ENCODE measurements at regions not wholly inside any gene's neighbourhood (a gene's known extent, or its start where the extent isn't known, plus 50 kb on each side); places are given as distances from the start of the nearest gene placed in this dataset.

- no peaks in the 10 kb centered on the region for H3K27me3 ChIP-seq (ENCODE audit: insufficient read depth, low read length, poor library complexity, severe bottlenecking)
- no peaks in the 10 kb centered on the region for H3K36me3 ChIP-seq (ENCODE audit: insufficient read depth, low read length)
- no peaks in the 10 kb centered on the region for H3K4me1 ChIP-seq (ENCODE audit: insufficient read depth, low read length, poor library complexity, severe bottlenecking)
- H2AFZ ChIP-seq (ENCODE audit: low read length), result no peak overlapping the region
- no peaks in the 10 kb centered on the region for H3K9me2 ChIP-seq (replicated peaks; ENCODE audit: low read depth, low read length)
- H3K4me2 ChIP-seq (ENCODE audit: low read depth, low read length, poor library complexity, severe bottlenecking), result no peak overlapping the region
- no peaks in the 10 kb centered on the region for H4K20me1 ChIP-seq (ENCODE audit: insufficient read depth, low read length, poor library complexity, severe bottlenecking)
- TF ChIP-seq CTCF (conservative IDR thresholded peaks at IDR 0.05; ENCODE audit: low read length) (no peak), EZH2phosphoT487 (IDR thresholded peaks at IDR 0.05; ENCODE audit: borderline replicate concordance) (no peak)
- no peaks in the 10 kb centered on the region for H3K9me3 ChIP-seq (ENCODE audit: insufficient read depth, low read depth, low read length)
- no peak overlapping the region for H3K9ac ChIP-seq (ENCODE audit: low read depth, low read length, poor library complexity, severe bottlenecking)
- H3K4me3 ChIP-seq (ENCODE audit: low read length, poor library complexity, severe bottlenecking), result no peak overlapping the region
- H3F3A ChIP-seq (ENCODE audit: low read depth), result no peaks in the 10 kb centered on the region
- H3K79me2 ChIP-seq (ENCODE audit: insufficient read depth, low read length), result no peaks in the 10 kb centered on the region
Measured at GRCh38 chr9:124124729-124125650, 113.4 kb downstream of the LHX2 start.

- Histone ChIP-seq H3K79me2 (ENCODE audit: insufficient read depth, low read length) (no peaks in the 10 kb centered on the region), H3F3A (ENCODE audit: low read depth) (no peaks in the 10 kb centered on the region), H2AFZ (ENCODE audit: low read length) (no peak overlapping the region), H3K4me1 (ENCODE audit: insufficient read depth, low read length, poor library complexity, severe bottlenecking) (no peaks in the 10 kb centered on the region), H3K9me3 (ENCODE audit: insufficient read depth, low read depth, low read length) (no peaks in the 10 kb centered on the region), H3K9me2 (replicated peaks; ENCODE audit: low read depth, low read length) (no peaks in the 10 kb centered on the region), H3K9ac (ENCODE audit: low read depth, low read length, poor library complexity, severe bottlenecking) (no peak overlapping the region), H3K36me3 (ENCODE audit: insufficient read depth, low read length) (no peaks in the 10 kb centered on the region), H3K4me2 (ENCODE audit: low read depth, low read length, poor library complexity, severe bottlenecking) (no peak overlapping the region), H3K27me3 (ENCODE audit: insufficient read depth, low read length, poor library complexity, severe bottlenecking) (no peaks in the 10 kb centered on the region), H4K20me1 (ENCODE audit: insufficient read depth, low read length, poor library complexity, severe bottlenecking) (no peaks in the 10 kb centered on the region), H3K4me3 (ENCODE audit: low read length, poor library complexity, severe bottlenecking) (no peak overlapping the region)
- TF ChIP-seq EZH2phosphoT487 (IDR thresholded peaks at IDR 0.05; ENCODE audit: borderline replicate concordance) (no peak), CTCF (conservative IDR thresholded peaks at IDR 0.05; ENCODE audit: low read length) (no peak)
Measured at GRCh38 chr9:124125651-124125977, 114.0 kb downstream of the LHX2 start.

- H3K9me3 ChIP-seq (ENCODE audit: insufficient read depth, low read depth, low read length), result no peaks in the 10 kb centered on the region
- TF ChIP-seq CTCF (conservative IDR thresholded peaks at IDR 0.05; ENCODE audit: low read length) (peak; percentile 98), EZH2phosphoT487 (IDR thresholded peaks at IDR 0.05; ENCODE audit: borderline replicate concordance) (no peak)
- no peaks in the 10 kb centered on the region for H4K20me1 ChIP-seq (ENCODE audit: insufficient read depth, low read length, poor library complexity, severe bottlenecking)
- H3K9me2 ChIP-seq (replicated peaks; ENCODE audit: low read depth, low read length), result no peaks in the 10 kb centered on the region
- H2AFZ ChIP-seq (ENCODE audit: low read length), result no peak overlapping the region
- H3K9ac ChIP-seq (ENCODE audit: low read depth, low read length, poor library complexity, severe bottlenecking), result no peak overlapping the region
- H3K4me2 ChIP-seq (ENCODE audit: low read depth, low read length, poor library complexity, severe bottlenecking), result no peak overlapping the region
- H3K27me3 ChIP-seq (ENCODE audit: insufficient read depth, low read length, poor library complexity, severe bottlenecking), result no peaks in the 10 kb centered on the region
- no peak overlapping the region for H3K4me3 ChIP-seq (ENCODE audit: low read length, poor library complexity, severe bottlenecking)
- H3F3A ChIP-seq (ENCODE audit: low read depth), result no peaks in the 10 kb centered on the region
- H3K4me1 ChIP-seq (ENCODE audit: insufficient read depth, low read length, poor library complexity, severe bottlenecking), result no peaks in the 10 kb centered on the region
- H3K36me3 ChIP-seq (ENCODE audit: insufficient read depth, low read length), result no peaks in the 10 kb centered on the region
- no peaks in the 10 kb centered on the region for H3K79me2 ChIP-seq (ENCODE audit: insufficient read depth, low read length)
Measured at GRCh38 chr9:124126648-124127646, 115.4 kb downstream of the LHX2 start.
